HG02798 (cell line): ENCODE measurements at regions not wholly inside any gene's neighbourhood (a gene's known extent, or its start where the extent isn't known, plus 50 kb on each side); places are given as distances from the start of the nearest gene placed in this dataset.
"Not testable (repeated sequence)": the region's sequence is repeated elsewhere in the genome, so short reads cannot be mapped to it uniquely, and the experiment has no call there.

Source experiments
- ATAC-seq: cut with Tn5 transposase; IDR thresholded peaks from one replicate; pipeline ENCODE4 v1.9.1; 2021; ENCODE audit warnings: mild to moderate bottlenecking; ENCODE audit not compliant: unreplicated experiment, poor library complexity

- ATAC-seq: no peak
Measured at GRCh38 chrX:76987381-76987780, 459.8 kb upstream of the FGF16 start.

- no peak for ATAC-seq
Measured at GRCh38 chrX:76996641-76997040, 450.5 kb upstream of the FGF16 start.

GRCh38 chrX:77003530-77003929, 443.7 kb upstream of the FGF16 start:
- ATAC-seq: no peak

- ATAC-seq: no peak
Measured at GRCh38 chrX:77003956-77004355, 443.2 kb upstream of the FGF16 start.

- no peak for ATAC-seq
Measured at GRCh38 chrX:77009691-77010090, 437.5 kb upstream of the FGF16 start.

- ATAC-seq: no peak
Measured at GRCh38 chrX:77014377-77015372, 432.5 kb upstream of the FGF16 start.

- no peak for ATAC-seq
Measured at GRCh38 chrX:77017093-77017492, 430.1 kb upstream of the FGF16 start.

- not testable (repeated sequence) for ATAC-seq
Measured at GRCh38 chrX:77046180-77046810, 400.9 kb upstream of the FGF16 start.

- ATAC-seq: no peak
Measured at GRCh38 chrX:77060572-77060971, 386.6 kb upstream of the FGF16 start.

GRCh38 chrX:77061022-77061421, 386.2 kb upstream of the FGF16 start:
- ATAC-seq: no peak

- ATAC-seq: no peak
Measured at GRCh38 chrX:77061545-77061944, 385.6 kb upstream of the FGF16 start.

- no peak for ATAC-seq
Measured at GRCh38 chrX:77065896-77066295, 381.3 kb upstream of the FGF16 start.

GRCh38 chrX:77070202-77070918, 376.8 kb upstream of the FGF16 start:
- ATAC-seq: no peak

- no peak for ATAC-seq
Measured at GRCh38 chrX:77076896-77077295, 370.3 kb upstream of the FGF16 start.

- ATAC-seq: not testable (repeated sequence)
Measured at GRCh38 chrX:77081237-77081636, 366.0 kb upstream of the FGF16 start.

GRCh38 chrX:77085372-77085771, 361.8 kb upstream of the FGF16 start:
- no peak for ATAC-seq

GRCh38 chrX:77087529-77088169, 359.5 kb upstream of the FGF16 start:
- no peak for ATAC-seq

GRCh38 chrX:77088233-77088632, 359.0 kb upstream of the FGF16 start:
- ATAC-seq: no peak

GRCh38 chrX:77114501-77114900, 332.7 kb upstream of the FGF16 start:
- ATAC-seq: no peak

- peak; percentile 81 for ATAC-seq
Measured at GRCh38 chrX:77118686-77119085, 328.5 kb upstream of the FGF16 start.
